HG02642 (cell line): ENCODE measurements at regions not wholly inside any gene's neighbourhood (a gene's known extent, or its start where the extent isn't known, plus 50 kb on each side); places are given as distances from the start of the nearest gene placed in this dataset.

ENCODE experiments used
- ATAC-seq: cut with Tn5 transposase; IDR thresholded peaks from one replicate; pipeline ENCODE4 v1.9.1; 2021; ENCODE audit warnings: mild to moderate bottlenecking; ENCODE audit not compliant: unreplicated experiment, poor library complexity

DNA sequence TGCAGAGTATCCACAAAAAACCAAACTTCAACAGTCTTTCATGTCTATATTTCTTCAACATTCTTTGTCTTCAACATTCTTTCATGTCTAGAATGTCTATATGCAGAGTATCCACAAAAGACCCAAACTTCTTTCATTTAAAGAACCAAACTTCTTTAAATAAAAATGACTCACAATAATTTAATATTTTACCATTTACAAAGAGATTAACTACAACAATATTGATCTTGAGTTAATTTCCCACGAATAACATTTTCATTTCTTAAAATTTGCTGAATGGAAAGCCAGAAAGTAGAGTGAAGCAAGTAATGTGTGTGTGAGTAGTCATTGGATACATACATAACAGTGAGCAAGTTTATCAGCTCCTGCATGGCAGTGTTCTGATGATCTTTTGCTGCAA lies 1069.7 kb downstream of the EFNB2 start, which contains the start of gene DAOA:
Gene DAOA, plus strand, starts transcription at position 301 of the 400 bp plus-strand sequence.
- no peak for ATAC-seq

DNA sequence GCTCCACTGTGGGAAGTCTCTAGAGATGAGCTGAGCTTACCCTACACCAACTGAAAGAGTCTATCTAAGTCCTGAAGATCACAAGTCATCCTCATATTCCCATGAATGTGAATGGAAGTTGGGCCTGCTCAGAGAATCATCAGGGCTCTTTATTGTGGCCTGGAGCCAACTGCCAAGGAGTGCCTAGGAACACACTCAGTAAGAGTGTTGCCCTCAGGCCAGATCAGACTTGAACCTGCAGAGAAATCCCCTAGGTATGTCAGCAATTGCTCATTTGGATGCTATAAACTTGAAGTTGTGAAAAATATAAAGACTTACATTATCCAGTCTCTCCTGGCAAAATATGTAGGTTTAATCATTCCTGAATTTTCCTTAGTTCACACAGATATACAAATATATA lies 1070.2 kb downstream of the EFNB2 start:
- ATAC-seq: no peak

DNA sequence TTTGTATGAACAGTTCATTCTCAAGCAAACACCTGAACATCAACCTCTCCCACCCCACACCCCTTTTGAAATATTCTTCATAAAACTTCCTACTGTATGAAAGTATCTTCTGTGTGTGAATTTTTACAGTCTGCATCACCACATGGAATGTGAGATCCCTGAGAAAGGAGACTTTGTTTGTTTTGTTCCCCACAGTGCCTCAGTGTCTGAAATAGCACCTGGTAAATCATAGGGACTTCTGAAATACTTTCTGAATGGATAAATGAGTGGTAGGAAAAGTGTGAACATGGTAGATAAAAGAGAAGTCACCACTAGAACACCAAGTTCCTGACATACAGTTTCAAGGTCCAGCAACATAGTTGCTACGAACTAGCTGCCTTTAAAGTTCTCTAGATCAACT lies 1071.2 kb downstream of the EFNB2 start:
- no peak for ATAC-seq

DNA sequence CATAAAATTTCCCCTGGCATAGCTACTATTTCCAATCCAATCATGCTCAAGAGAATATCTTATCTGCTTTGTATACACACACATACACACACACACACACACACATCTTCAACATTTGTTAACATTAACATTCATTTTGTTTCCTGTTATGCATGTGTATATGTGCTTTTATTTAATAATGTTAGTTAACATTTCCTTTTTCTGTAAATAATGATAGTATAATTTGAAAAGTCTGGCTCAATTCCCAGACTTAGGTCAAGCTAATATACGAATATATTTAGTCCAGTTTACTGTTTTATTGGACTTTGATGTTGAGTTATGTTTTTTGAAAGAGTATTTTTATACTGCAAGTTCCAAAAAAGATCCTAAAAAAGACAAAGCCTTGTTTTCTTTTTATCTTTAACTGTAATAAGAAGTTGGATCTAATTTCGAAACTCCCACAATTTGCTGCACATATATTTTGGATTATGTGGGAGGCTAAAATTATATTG lies 1072.4 kb downstream of the EFNB2 start:
- no peak for ATAC-seq

- ATAC-seq: no peak
These were observed 1073.4 kb downstream of the EFNB2 start for GRCh38 chr13:105462098-105462497.

DNA sequence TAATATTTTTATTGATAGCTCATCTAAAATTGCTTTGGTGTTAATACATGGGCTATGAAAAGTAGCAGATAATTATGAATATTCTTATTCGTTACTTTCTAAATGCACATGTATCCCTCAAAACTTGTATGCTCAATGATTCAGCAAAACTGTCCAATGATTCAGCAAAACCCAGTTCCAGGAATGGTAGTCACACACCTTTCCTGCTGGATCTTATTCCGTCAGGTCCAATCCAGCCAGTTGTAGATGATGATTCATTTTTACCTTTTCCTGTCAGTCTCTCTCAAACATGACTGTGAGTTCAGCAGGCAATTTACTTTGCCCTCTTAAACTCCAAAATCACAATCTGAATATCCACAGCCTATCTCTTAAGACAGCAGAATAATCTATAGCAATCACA lies 1082.6 kb downstream of the EFNB2 start:
- no peak for ATAC-seq

GRCh38 chr13:105450784-105451183 lies 1084.7 kb downstream of the EFNB2 start:
- ATAC-seq: no peak

- ATAC-seq: no peak
These were observed 1086.7 kb downstream of the EFNB2 start for GRCh38 chr13:105448811-105449210.

GRCh38 chr13:105446197-105446596 lies 1089.3 kb downstream of the EFNB2 start:
- no peak for ATAC-seq

DNA sequence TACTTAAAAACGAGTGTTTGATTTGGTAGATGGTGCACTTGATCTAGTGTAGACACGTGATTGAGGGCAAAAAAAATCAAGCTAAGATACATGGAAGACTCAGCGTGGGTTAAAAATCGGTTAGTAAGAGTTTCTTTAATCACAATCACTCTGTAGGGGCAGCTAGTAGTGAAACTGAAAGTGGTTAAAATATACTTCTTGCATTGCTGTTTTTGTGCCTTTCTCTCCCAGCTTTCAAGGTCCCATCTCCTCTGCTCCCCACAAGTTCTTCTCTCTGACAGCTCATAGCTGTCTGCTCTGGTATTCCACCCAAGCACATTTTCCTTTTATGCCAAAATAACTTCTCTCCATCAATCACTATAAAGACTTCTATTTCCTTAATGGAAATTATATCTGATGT lies 1089.7 kb downstream of the EFNB2 start:
- ATAC-seq: no peak

DNA sequence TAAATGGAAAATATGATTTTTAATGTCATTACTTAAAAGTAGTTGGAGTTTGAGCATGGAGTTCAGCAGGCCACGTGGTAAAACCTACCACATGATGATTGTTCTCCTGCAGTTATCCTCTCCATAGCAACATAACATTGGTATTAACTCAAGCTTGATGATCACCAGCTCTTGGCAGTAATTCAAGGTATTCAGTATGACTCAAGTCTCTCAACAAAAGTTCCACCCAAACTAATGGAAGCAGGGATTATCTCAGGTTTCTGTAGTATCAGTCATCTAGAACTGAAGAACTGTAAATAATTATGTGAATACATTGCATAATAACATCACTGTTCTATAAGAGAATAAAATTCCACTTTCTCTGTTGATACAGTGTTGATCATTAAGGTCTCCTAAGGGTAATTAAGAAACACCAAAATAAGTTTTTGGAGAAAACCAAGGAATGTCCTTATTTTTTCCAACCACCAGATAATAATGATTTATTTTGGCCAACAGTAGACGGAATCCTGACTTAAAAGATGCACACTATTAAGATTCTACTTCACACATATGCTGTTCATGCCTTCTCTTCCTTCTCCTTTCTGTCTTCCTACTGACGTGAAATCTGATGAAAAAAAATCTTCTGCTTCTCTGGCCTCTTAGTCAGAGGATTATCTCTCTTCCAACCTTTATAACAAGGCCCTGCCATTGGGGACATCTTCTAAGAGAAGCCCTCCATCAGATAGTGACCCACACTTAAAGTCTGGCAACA lies 1092.3 kb downstream of the EFNB2 start:
- ATAC-seq: no peak

GRCh38 chr13:105442040-105442439 lies 1093.4 kb downstream of the EFNB2 start:
- no peak for ATAC-seq

GRCh38 chr13:105441051-105441750 lies 1094.3 kb downstream of the EFNB2 start:
- no peak for ATAC-seq

DNA sequence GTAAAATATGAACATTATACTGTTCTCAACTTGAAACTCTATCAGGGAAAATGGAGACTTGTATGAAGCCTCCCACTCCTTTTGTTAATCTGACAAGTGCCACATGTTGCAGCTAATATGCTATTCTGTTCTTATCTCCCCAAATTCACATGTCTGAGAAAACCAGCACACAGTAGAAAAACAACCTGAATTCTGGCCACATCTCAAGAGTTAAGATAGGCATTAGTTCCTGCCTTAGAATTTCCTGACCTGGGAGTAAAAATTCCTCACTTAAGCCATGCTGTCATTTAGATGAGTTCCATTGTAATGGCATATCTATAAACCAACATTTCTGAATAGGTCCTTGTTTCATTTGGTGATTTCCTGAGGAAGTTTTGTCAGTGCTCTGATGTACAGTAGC lies 1098.5 kb downstream of the EFNB2 start:
- no peak for ATAC-seq

DNA sequence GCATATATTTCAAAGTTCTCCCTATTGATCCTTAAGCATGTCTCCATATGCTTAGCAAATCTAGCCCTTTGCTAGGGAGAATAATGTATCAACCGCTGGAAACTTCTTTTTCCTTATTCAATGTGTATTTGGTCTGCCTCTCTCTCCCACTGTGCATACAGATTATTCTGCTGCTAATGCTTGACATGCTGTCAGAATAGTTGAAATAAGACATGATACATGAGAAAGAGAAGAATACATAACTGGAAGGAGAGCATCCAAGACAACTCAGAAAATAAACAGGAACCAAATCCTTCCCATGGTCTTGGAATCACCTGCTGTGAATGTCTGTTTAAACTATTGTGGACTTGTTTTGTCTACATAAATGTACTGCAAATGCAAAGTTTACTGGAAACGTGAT lies 1103.0 kb downstream of the EFNB2 start:
- ATAC-seq: no peak

GRCh38 chr13:105428811-105429210 lies 1106.7 kb downstream of the EFNB2 start:
- ATAC-seq: no peak

- no peak for ATAC-seq
These were observed 1109.0 kb downstream of the EFNB2 start for GRCh38 chr13:105426441-105426840.

- no peak for ATAC-seq
These were observed 1120.8 kb downstream of the EFNB2 start for GRCh38 chr13:105414639-105415038.

DNA sequence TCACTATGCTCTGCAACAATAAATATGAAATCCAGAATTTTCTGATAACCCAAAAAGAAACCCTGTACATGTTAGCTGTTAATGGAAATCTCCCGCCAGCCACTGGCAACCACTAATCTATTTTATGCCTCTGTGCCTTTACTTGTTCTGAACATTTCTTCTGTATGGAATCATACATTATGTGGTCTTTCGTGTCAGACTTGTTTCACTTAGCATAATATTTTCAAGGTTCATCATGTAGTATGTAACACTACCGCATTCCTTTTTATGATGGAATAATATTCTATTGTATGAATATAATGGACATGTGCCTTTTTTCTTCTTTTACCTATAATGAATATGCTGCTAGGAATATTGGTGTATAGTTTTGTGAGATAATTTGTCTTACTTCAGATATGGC lies 1123.3 kb downstream of the EFNB2 start:
- no peak for ATAC-seq

DNA sequence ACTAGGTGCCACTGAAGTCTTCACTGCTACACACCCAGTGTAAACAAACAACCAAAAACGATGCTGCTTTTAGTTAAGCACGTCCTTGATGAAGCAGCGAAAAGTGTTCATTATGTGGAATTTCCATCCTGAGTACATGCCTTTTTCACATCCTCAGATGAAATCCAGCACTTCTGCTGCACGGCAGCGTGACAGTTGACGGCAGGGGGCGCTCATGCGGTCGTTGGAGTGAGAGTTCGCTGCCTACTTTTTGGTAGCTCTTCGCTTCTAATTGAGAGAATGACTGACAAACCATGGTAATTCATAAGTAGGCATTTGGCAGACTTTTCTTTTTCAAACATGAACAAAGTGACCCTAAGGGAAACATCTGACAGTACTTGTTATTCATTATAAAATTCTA lies 1124.9 kb downstream of the EFNB2 start:
- no peak for ATAC-seq

DNA sequence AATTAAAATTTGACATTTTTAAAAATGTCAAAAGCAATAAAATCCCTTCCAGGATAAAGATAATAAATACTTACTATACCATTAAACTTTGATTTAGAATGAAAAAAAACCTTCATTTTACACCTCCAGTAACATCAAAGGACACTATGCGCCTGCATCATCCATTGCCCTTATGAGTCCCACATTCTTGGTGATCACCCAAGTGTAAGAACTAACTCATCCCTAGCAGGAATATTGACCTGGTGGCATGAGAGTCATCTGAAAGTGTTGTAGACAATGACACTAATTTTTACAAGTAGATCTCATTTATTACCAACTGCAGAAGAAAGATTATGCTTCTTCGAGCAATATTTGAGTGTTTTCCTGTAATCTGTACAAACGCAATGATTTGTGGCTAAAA lies 1128.9 kb downstream of the EFNB2 start:
- no peak for ATAC-seq

- ATAC-seq: no peak
These were observed 1132.4 kb downstream of the EFNB2 start for GRCh38 chr13:105403086-105403485.
